ENCODE measurements at regions not wholly inside any gene's neighbourhood (a gene's known extent, or its start where the extent isn't known, plus 50 kb on each side); places are given as distances from the start of the nearest gene placed in this dataset.

DNA sequence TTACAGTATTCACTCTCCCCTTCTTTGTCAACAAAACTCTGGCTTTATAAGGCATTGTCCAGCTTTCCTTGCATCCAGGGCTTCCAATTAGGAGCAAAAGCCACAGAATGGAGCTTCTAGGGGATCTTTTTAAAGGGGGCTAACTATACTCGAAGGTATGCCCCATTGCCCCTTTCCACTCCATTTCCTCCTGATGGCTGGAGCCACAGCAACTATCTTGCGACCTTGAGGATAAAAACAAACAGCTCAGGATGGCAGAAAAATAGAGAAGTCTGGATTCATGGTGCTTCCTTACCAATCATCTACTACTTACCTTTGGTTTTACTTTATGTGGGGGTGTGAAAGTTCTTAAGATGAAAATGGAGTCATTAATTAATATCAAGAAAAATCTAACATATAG, 206.3 kb upstream of the PODXL start:
- TF ChIP-seq POLR2AphosphoS5 (IDR thresholded peaks at IDR 0.05; ENCODE audit: low read depth) (no peak), GABPA (IDR thresholded peaks at IDR 0.05; ENCODE audit: low read depth) (no peak)
- TF ChIP-seq, protein P1, sequence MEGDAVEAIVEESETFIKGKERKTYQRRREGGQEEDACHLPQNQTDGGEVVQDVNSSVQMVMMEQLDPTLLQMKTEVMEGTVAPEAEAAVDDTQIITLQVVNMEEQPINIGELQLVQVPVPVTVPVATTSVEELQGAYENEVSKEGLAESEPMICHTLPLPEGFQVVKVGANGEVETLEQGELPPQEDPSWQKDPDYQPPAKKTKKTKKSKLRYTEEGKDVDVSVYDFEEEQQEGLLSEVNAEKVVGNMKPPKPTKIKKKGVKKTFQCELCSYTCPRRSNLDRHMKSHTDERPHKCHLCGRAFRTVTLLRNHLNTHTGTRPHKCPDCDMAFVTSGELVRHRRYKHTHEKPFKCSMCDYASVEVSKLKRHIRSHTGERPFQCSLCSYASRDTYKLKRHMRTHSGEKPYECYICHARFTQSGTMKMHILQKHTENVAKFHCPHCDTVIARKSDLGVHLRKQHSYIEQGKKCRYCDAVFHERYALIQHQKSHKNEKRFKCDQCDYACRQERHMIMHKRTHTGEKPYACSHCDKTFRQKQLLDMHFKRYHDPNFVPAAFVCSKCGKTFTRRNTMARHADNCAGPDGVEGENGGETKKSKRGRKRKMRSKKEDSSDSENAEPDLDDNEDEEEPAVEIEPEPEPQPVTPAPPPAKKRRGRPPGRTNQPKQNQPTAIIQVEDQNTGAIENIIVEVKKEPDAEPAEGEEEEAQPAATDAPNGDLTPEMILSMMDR (IDR thresholded peaks at IDR 0.05; ENCODE audit: insufficient read depth, low read length), result no peak
